PC-3 (cell line): ENCODE measurements at regions not wholly inside any gene's neighbourhood (a gene's known extent, or its start where the extent isn't known, plus 50 kb on each side); places are given as distances from the start of the nearest gene placed in this dataset.

Source experiments
- CTCF ChIP-seq: fragments of 300-600 bp; sonication (generic); conservative IDR thresholded peaks from 2 replicates; pipeline ENCODE4 v1.5.1; 2017; ENCODE audit warnings: antibody characterized with exemption, low read depth, mild to moderate bottlenecking, low read length
- EZH2 ChIP-seq: fragments of 300-600 bp; sonication (generic); IDR thresholded peaks from one replicate; pipeline ENCODE4 v1.6.1; 2017; ENCODE audit warnings: antibody characterized with exemption, mild to moderate bottlenecking, low read length; ENCODE audit not compliant: unreplicated experiment
- EZH2phosphoT487 ChIP-seq: fragments of 300-600 bp; sonication (generic); IDR thresholded peaks from 2 replicates; pipeline ENCODE4 v1.6.1; 2018; ENCODE audit warnings: mild to moderate bottlenecking, antibody characterized with exemption, low read length, borderline replicate concordance

DNA sequence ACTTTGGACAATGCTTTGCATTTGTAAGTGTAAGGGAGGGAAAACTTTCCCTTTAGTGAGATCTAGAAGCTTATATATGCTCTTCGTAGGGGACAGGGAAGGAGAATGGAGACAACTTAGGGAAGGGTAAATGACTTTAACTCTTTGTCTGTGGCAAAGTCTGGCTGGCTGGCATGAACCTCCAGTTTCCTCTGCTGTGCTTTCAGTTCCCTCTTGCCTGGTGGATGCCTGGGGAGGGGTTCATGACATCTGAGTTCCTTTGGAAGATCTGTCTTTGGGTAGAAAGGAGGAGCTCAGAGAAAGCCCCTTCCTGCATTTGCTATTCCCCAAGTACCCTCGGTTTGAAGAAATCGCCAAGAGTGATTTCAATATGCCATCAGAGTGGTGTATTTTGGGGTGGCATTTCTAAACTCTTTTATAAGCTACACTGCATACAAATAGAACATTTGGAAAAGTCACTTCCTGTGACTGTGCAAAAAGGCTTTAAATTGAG is 143.6 kb downstream of the VAPA start:
- TF ChIP-seq CTCF (no peak), EZH2 (no peak), EZH2phosphoT487 (no peak)
